ENCODE measurements at regions not wholly inside any gene's neighbourhood (a gene's known extent, or its start where the extent isn't known, plus 50 kb on each side); places are given as distances from the start of the nearest gene placed in this dataset.
"Not testable (repeated sequence)": the region's sequence is repeated elsewhere in the genome, so short reads cannot be mapped to it uniquely, and the experiment has no call there.

DNA sequence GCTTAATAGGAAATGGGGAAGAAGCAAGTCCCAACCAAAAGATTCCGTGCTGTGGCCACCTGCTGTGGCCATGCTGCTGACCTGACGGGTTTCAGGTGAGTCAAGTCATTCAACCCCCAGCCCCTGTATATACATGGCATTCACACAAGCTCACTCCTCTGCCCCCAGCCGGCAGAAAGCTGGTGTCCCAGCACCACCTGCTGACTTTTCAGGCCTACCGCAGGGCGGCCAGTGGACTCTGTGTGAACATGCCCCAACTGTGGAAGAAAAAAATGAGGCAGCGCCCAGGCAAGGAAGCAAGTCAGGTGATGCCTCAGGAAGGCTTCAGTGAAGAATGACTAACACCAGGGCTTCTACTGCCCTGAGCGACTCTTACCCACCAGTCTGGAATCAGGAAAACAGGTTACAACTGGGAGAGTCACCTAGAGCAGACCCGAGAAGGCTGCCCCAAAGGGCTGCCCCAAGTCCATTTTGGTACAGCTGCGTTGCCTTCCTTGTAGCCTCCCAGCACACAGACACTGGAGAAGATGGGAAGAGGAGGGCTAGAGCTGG lies 536.5 kb downstream of the TP53TG3F start:
- TF ChIP-seq ZNF781 (CRISPR knock-in tag; IDR thresholded peaks at IDR 0.05; ENCODE audit: borderline replicate concordance, not compliant biosample characterization); NFYB (CRISPR knock-in tag; IDR thresholded peaks at IDR 0.05); ARHGAP35 (CRISPR knock-in tag; IDR thresholded peaks at IDR 0.05; ENCODE audit: borderline replicate concordance); RFX5 (IDR thresholded peaks at IDR 0.05; ENCODE audit: low read depth, low read length); RNF2 (conservative IDR thresholded peaks at IDR 0.05; ENCODE audit: low read depth); ATF1 (CRISPR knock-in tag; IDR thresholded peaks at IDR 0.05); YY1 (IDR thresholded peaks at IDR 0.05; ENCODE audit: insufficient read depth, insufficient replicate concordance, low read depth, low read length); MYC (CRISPR knock-in tag; IDR thresholded peaks at IDR 0.05; ENCODE audit: borderline replicate concordance): not testable (repeated sequence)
- TF ChIP-seq, protein P1, sequence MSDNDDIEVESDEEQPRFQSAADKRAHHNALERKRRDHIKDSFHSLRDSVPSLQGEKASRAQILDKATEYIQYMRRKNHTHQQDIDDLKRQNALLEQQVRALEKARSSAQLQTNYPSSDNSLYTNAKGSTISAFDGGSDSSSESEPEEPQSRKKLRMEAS (IDR thresholded peaks at IDR 0.05) = not testable (repeated sequence)
- TF ChIP-seq, protein P2, sequence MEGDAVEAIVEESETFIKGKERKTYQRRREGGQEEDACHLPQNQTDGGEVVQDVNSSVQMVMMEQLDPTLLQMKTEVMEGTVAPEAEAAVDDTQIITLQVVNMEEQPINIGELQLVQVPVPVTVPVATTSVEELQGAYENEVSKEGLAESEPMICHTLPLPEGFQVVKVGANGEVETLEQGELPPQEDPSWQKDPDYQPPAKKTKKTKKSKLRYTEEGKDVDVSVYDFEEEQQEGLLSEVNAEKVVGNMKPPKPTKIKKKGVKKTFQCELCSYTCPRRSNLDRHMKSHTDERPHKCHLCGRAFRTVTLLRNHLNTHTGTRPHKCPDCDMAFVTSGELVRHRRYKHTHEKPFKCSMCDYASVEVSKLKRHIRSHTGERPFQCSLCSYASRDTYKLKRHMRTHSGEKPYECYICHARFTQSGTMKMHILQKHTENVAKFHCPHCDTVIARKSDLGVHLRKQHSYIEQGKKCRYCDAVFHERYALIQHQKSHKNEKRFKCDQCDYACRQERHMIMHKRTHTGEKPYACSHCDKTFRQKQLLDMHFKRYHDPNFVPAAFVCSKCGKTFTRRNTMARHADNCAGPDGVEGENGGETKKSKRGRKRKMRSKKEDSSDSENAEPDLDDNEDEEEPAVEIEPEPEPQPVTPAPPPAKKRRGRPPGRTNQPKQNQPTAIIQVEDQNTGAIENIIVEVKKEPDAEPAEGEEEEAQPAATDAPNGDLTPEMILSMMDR (CRISPR knock-in tag; IDR thresholded peaks at IDR 0.05) = peak; percentile 33

Measured in HepG2 (cell line).